Kidney epithelial cell (primary cell): ENCODE measurements at regions not wholly inside any gene's neighbourhood (a gene's known extent, or its start where the extent isn't known, plus 50 kb on each side); places are given as distances from the start of the nearest gene placed in this dataset.

Experiments
- DNase-seq: peaks from one replicate; pipeline ENCODE4 v3.0.0-alpha.2; 2010; ENCODE audit warnings: low read depth
- H3K27me3 ChIP-seq: 2 replicates; pipeline ENCODE4 v1.6.0; 2011; ENCODE audit warnings: low read length; ENCODE audit not compliant: control insufficient read depth, insufficient read depth
- H3K36me3 ChIP-seq: 2 replicates; pipeline ENCODE4 v1.5.1; 2011; ENCODE audit warnings: low read length; ENCODE audit not compliant: control insufficient read depth, insufficient read depth
- H3K4me3 ChIP-seq: 2 replicates; pipeline ENCODE4 v1.5.1; 2011; ENCODE audit warnings: low read depth, mild to moderate bottlenecking, control low read depth, low read length
- TF ChIP-seq, protein P1 (sequence below): IDR thresholded peaks from 2 replicates; pipeline ENCODE4 v1.5.1; 2011; ENCODE audit warnings: mild to moderate bottlenecking, moderate library complexity, low read length, control low read depth, inconsistent platforms; ENCODE audit not compliant: insufficient read depth, poor library complexity, severe bottlenecking

DNA sequence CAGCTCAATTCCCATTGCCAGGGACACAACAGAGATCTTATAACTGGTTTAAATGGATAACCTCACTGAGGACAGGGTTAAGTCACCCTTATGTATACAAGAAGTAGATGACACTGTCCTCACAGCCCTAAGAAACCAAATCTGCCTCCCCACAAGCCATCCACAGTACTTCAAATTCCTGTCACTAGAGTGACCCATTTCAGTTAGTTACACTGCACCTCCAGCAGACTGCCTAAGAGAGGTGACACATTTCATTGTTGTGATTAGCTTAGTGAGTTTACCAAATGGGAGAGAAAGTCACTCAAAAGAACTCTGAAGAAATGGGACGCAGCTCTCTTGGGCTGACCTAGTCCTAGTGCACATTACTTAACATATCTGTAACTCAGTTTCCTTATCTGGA lies 53.6 kb upstream of the HTR1A start:
- no peak overlapping the region for H3K4me3 ChIP-seq
- no peak for DNase-seq
- no peaks in the 10 kb centered on the region for H3K27me3 ChIP-seq
- TF ChIP-seq, protein P1, sequence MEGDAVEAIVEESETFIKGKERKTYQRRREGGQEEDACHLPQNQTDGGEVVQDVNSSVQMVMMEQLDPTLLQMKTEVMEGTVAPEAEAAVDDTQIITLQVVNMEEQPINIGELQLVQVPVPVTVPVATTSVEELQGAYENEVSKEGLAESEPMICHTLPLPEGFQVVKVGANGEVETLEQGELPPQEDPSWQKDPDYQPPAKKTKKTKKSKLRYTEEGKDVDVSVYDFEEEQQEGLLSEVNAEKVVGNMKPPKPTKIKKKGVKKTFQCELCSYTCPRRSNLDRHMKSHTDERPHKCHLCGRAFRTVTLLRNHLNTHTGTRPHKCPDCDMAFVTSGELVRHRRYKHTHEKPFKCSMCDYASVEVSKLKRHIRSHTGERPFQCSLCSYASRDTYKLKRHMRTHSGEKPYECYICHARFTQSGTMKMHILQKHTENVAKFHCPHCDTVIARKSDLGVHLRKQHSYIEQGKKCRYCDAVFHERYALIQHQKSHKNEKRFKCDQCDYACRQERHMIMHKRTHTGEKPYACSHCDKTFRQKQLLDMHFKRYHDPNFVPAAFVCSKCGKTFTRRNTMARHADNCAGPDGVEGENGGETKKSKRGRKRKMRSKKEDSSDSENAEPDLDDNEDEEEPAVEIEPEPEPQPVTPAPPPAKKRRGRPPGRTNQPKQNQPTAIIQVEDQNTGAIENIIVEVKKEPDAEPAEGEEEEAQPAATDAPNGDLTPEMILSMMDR = no peak
- no peaks in the 10 kb centered on the region for H3K36me3 ChIP-seq
